Left kidney (tissue), 1 donor: ENCODE measurements at regions not wholly inside any gene's neighbourhood (a gene's known extent, or its start where the extent isn't known, plus 50 kb on each side); places are given as distances from the start of the nearest gene placed in this dataset.

Experiments
- DNase-seq: peaks from one replicate; pipeline ENCODE4 v3.0.0-alpha.2; 2013

DNA sequence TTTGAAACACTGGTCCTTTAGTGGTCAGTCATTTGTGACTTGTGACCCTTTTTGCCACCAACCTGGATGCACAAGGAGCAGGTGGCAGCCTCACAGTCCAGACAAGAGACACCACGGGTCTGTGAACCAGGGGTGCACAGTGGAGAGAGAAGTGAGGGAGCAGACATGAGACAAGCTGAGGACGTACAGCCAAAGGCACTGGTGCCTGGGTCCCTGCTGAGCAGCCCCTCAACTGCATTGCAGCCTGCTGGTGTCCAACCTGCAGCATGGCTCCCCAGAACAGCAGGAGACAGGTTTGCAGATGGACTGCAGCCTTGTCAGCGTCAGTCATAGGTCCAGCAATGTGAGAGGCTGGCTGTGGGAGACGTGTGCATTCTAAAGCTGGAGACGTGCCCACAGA lies 124.2 kb upstream of the FSTL4 start:
- no peak for DNase-seq

DNA sequence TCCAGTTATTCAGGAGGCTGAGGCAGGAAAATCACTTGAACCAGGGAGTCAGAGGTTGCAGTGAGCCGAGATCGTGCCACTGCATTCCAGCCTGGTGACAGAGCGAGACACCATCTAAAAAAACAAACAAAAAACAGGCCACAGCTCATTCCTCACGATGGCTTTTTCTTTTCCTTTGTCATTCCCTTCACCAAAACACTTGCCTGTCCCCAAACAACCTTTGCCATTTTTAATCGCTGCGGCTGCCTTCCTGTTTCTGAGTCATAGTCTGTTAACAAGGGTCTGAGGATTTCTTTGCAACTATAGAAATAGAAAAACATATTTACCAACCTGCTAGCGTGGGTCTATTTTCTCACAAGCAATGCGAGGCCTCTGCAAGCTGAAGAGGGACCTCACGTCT lies 123.0 kb upstream of the FSTL4 start:
- no peak for DNase-seq

DNA sequence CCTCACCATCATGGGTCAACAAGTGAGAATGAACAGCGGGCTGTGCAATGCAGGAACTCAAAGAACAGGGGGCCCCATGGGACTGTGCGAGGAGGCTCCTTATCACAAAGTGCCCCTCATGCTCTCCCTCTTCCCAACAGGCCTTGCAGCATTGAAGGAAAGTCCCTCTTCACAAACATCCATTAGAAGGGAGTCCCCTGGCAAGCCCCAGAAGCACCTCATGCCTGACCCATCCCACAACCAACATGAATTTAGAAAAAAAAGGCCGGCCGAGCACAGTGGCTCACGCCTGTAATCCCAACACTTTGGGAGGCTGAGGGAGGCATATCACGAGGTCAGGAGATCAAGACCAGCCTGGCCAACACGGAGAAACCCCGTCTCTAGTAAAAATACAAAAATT lies 122.6 kb upstream of the FSTL4 start:
- DNase-seq: no peak

DNA sequence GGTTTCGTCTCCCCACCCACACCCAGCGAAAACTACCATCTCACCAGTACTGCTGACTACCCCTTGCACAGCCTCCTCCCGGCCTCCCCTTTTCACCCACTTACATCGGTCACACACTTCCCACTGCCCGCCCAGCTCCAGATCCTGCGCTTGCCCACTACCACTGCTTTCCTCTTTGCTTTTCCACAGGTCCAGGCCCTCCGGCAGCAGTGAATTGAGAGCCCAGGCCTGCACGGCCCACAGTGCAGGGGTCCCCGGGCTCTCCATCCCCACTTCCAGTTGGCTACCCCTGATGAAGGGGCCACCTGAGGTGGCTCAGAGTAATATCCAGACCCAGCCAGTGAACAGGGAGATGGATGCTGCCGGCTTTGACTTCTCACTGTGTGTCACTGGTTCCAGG lies 120.2 kb upstream of the FSTL4 start:
- DNase-seq: no peak

DNA sequence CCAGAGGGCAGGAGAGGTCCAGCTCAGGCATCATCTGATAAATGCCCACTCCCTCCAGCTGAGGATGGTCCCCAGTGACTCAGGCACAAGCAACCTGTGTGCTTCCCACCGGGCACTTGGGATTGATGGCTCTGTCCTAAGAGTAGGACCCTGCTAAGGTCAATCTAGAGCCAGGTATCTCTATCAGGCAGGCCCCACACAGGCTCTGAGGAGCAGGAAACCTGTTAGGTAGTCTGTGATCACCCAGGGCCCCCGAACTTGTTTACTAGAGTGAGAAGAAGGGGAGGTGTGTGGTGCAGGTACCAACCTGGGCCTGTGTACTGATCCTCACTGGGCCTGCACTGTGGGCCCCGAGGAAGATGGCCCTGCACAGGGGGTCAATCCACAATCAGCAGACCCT lies 119.6 kb upstream of the FSTL4 start:
- no peak for DNase-seq

DNA sequence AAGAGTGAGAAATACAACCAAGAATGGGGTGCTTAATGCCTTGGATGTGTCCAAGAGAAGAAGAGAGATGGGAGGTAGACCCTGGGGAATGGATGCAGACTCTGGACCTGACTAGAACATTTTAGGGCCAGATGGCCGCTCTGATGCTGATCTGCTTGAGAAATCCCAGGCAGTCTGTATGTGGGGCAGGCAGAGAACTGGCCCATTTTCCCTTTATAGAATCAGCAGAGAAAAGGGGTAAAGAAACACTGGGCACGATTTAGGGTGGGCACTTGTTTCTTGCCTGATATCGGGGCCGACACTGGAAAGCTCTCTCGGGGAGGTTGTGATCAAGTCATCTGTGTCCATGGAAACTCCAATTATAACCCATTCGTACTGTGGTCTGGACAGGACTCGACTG lies 118.5 kb upstream of the FSTL4 start:
- no peak for DNase-seq

DNA sequence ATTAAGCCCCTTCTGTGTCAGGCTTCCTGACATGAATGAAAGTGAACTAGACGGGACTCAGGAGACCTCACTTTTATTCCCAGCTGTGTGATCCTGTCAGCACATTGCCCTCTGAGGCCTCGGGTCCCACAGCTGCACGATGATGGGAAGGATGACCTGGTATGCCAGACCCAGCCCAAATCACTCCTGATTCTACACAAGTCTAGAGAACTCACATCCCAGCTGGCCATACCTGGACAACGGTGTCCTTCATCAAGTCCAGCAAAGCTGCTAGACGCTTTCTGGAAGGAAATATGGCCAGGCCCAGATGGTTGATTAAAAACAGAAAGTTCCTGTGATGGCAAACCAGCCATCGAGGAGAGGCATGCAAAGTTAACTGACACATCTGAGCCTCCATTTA lies 118.0 kb upstream of the FSTL4 start:
- no peak for DNase-seq

DNA sequence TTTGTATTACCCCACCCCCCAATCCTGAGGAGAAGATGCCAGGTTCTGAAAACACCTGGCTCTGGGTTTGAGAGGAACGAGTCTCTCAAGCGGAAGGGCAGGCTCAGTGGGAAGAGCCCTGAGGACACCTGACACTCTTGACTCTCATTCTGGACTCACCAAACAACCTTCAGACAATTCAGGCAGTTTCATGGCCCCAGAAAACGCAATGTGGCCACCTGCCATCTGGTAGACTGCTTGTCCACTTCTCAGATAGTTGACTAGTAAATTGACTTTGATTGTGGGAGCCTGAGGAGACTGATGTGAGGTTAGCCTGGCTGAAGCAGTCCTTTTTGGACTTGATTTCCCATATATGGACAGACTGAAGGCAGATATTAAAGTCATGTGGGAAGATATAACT lies 117.5 kb upstream of the FSTL4 start:
- no peak for DNase-seq

DNA sequence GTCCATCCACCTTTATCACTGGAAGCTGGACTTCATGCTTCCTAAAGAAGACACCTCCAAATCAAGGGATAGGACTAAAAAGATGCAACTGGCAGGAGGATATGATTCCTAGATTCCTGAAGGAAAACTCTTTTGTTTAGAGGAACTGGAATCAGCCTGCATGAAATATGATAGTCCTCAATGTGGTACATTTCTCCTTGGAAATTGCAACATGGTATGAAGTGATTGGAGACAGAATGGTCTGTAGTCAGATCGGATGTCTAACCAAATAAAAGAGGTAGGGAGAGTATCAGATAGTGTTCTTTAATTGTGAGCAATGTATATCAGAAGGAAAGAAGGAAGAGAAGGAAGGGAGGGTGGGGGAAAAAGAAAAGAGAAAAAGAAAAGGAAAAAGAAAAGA lies 116.1 kb upstream of the FSTL4 start:
- no peak for DNase-seq

DNA sequence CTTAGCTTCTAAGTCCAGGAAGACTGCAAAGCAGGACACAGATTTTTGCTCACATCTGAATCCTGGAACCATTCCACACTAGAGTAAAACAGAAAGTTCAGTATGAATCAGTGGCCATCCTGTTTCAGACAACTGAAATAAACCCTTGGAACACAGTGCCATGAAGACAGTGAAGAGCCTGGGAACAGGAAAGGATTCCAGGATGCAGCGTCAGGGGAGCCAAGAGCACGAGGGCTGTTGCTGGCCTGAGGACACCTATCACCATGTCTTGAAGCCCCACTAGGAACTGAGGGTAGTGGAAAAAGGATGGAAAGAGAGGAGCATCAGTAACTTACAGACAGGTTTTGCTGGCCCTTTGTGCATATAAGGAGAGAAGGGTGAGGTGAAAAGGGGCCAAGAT lies 115.3 kb upstream of the FSTL4 start:
- no peak for DNase-seq

DNA sequence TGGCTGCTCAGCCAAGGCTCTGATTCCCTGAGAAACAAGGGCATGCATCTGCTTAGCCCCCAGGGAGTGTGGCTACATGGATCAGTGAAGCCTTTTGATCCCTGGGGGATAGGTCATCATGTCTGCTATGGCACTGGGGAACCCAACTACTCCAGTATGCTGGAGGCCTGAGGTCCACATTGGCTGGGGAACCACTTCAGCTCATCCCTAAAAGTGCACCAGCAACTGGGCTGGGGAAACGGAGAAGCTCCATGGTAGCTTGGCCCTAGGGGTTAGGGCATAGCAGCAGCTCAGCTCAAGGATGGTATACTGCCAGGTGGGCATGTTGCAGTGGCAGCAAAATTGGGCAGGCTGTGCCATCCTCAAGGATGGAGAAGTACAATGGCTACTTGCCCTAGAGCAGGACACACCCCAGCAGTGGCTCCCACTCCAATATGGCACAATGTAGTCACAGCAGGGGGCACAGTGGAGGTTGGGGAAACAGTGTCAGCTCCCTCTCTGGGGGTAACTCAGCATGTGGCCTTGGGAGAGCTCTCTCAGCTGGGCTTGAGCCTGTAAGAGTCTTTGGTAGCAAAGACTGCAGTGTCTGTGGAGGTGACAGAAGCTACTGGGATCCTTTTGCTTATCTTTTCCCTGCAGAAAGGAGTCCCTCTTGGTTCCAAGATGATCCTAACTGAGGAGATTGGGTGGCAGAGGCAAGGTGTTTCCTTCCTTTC lies 111.5 kb upstream of the FSTL4 start:
- DNase-seq: no peak

DNA sequence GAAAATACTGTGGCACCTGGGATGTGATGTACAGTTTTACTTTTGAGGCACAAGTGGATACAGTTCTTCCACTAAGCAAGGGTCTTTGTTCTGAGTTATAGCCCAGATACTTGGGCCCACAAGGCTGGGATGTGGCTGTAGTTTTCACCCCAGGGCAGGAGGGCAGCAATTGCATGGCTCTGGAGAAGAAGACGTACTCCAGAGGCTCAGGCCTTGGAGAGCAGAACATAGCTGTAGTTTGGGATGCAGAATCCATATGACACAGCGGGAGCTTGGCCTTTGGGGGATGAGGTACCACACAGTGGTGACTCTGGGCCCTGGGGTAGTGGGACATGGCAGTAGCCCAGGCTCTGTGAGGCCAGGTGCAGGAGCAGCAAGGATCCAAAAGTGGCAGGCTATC lies 110.8 kb upstream of the FSTL4 start:
- no peak for DNase-seq

DNA sequence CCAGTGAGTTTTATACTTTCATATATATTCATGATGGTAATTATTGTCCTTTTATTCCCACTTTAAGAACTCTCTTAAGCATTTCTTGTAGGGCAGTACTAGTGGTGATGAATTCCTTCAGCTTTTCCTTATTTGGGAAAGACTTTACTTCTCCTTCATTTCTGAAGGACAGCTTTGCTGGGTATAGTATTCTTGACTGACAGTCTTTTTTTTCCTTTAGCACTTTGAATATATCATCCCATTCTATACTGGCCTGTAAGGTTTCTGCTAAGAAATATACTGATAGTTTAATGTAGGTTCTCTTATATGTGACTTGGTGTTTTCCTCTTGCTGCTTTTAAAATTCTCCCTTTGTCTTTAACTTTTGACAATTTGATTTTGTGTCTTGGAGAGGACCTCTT lies 109.0 kb upstream of the FSTL4 start:
- no peak for DNase-seq

DNA sequence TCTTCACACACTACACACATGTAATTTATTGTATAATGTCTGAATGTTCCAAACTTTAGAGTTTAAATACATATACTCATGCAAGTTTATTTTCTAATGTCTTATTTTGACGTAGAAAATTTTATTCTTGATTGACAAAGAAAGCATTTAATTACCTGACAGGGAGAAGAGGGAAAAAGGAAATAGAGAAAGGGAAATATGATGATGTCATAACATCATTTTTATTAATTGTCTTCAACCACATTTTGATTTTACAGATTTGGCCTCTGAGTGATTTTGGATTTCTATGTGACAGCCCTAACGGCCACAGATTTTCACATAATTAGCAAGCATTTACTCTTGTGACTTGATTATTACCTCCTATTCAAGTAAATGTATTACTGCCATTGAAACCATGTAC lies 106.1 kb upstream of the FSTL4 start:
- no peak for DNase-seq

DNA sequence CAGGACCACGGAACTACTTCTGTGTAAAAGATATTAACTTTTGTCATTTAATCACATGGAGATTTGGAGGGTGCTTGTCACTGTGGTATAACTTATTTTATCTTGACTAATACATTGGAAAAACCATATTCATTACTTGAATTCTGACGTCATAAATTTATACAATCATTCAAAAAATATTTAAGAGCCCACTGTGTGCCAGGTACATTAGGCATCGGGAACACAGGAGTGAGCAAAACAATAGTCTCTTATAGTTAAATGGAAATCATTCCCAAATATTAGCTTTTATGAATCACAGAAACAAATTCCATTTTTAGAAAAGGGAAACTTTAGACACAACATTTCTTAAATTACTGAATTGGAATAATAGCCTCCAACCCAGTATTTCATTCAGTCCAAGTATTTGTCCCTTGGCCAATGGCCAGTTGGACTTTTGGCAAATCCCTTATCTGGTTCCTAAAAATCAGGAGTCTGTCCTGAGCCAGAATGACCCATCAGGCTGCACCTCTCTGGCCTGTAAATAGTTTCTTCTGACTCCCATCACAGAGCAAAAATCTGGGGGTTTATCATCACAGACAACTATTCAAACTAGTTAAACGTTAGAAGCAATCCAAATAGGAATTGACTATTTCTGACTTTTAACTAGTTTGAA lies 104.3 kb upstream of the FSTL4 start:
- DNase-seq: no peak

DNA sequence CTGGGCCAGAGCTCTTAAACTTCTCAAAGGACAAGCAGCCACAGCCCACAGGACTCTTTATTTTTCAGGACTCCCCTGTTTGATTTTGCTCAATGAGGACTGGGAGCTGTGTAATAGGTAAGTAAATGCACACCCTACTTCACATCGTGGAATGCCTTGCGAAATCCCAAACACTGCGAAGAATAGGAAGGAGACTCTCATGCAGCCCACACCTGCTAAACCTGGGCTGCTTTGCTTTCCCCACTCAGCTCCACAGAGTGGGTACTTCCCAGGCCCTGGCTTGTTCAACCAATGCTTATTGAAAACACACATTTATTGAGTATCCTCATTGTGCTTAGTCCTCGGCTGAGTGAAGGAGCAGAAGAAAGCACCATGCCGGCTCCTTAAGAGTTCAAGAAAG lies 103.3 kb upstream of the FSTL4 start:
- no peak for DNase-seq

DNA sequence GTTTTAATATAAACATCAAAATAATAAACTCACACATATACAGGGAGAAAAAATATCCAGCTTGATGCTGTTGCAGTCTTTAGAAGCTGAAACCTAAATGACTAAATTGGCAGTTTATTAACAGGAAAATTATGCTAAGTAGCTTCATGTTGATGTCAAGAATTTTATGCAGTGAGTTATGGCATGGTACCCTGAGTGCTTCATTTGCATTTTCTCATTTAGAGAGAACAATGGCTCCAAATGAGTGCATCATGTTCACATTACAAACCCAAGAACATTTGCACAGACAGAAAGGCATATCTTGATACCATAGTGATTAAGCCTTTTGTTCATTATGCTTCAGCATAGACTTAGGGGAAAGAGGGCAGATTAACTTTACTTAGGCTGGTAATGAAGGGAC lies 102.9 kb upstream of the FSTL4 start:
- no peak for DNase-seq

DNA sequence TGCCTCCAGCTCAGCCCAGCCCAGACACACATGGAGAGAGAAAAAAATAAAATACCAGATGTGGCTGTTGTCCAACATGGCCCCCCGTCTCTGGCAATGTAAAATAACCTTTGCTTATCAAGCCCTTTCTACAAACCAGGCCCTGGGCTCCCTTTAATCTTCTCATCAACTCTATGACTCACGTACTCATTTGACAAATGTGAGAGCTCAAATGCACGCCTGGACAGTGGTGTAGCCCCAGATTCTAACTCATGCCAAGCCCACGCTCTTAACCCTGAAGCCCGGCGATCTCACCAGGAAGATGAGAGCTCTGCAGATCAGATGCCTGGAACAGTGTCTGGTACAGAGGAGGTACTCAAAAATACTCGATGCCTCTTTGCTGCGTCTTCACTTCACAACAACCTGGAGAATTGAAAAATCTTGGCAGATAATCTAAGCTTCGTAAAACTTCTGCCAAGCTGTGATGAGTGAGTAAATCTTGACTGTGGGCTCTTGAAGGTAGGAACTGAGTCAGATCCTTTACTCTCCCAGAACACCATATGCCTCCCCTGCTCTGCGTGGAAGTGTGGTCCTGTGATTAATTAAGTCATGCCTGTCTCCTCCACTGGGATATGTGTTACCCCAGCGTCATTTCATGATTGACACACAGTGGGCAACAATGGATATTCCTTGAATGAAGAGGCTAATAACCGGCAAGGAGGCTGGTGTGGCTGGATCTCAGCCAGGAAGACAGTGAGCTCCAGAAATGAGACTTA lies 102.0 kb upstream of the FSTL4 start:
- no peak for DNase-seq

DNA sequence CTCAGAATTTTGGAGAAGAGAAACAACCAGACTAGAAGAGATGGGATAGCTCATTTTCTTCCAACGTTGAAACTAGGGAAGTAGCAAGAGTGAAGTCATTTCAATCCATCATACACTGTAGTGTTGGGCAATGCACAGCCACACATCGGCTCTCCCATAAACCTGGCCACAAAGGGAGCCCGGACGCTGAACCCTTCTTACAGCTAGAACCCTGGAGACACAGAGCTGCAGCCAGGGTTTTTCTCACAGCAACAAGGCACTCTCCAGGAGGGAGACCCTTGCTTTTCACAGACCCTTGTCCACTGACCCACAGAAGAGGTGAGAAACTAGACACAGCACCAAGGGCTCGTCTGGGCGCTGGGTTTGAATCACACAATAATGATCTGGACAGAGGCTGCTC lies 101.4 kb upstream of the FSTL4 start:
- DNase-seq: no peak

DNA sequence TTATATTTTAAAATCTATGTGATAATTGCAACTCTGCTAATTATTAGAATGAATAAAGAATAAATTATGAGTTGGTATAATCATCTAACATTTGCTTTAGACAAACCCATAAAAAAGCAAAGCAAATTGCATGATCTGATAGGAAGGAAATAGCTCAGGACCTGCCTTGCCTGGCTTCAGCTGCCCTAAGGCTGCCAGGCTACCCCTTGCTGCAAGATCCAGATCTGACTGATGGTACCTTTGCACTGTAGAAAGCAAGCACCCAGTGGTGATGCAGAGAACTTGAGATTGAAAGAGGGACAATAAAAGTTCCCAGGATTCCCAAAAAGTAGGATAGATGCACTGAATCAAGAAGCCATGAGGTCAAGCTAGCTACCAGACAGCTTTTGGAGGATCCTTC lies 100.9 kb upstream of the FSTL4 start:
- no peak for DNase-seq

DNA sequence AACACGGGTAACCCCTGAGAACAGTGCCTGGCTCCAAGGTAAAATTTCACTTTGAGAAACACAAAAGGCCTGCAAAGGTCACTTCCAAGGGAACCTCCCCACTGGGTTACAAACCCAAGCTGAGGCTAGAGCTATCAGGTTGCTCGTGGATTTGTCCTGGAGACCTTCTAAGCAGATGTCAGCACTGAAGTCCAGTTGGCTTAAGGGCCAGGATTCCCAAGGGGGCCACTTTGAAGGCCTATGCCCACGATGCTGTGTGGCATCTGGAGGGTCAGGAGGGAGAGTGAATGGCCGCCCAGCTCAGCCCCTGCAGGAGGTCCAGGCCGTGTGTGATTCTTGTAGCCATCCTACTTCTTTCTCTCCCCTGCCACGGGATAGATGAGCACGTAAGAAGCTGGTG lies 100.2 kb upstream of the FSTL4 start:
- no peak for DNase-seq

DNA sequence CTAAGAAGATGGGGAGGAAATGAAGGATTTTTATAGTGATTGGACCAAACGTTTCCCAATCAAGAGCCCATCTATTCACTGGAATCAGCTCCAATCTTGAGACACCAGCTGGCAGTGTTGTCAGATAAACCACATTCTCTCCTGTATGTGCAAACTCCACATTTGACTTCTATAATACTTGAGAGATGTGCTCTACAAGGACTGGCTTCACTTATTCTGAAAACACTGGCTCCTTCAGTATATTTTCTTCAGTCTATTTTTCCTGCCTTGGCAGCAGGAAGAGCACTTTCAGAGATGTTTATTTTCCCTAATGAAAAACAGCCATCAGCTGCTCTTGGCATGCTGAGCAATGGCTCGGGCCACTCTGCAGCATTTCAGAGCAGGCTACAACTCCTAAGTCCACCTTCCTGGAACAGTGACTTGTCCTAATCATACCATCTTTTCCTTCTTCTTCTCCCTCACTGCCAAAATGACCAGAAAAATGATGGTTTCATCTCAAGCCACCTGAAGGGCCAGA lies 96.9 kb upstream of the FSTL4 start:
- no peak for DNase-seq

DNA sequence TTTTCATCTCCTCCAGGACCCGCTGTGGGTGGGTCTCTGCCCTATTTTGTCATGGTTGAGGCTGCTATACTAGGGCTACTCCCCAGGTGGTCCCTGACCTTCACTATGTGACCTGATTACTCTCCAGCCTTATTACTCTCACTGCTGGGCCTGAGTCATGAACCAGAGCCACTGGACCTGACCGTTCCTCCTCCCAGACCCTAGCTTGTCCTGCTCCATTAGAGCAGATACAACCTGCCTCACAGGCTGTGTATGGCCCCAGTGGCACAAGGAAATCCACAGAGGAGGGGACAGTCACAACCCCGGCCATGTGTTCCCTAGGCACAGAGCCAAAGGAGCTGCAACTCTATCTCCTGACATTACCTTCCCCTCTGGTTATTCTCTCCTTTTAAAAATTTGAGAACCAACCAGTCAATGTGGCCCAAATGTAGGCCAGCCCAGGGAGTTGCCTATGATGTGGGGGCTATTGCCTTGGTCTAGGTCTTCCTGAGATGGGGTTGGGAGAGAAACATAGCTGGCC lies 96.0 kb upstream of the FSTL4 start:
- DNase-seq: no peak
